ENCODE measurements at regions not wholly inside any gene's neighbourhood (a gene's known extent, or its start where the extent isn't known, plus 50 kb on each side); places are given as distances from the start of the nearest gene placed in this dataset.

DNA sequence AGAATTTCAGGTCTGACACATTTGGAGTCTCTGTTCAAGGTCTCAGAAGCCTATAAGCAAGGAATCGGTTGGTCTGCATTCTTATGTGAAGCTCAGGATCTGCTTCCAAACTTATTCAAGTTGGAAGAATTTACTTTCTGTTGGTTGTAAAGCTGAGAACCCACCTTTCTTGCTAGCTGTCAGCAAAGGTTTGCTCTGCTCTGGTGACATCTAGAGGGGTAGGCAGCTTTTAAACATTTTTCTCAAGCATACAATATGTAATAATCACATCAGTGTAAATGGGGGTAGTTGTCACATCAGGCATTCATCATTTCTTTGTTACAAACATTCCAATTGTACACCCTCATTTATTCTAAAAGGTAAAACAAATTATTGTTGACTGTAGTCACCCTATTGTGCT lies 935.2 kb downstream of the TRAM1L1 start:
- H3K27me3 Mint-ChIP-seq: no peaks in the 10 kb centered on the region

DNA sequence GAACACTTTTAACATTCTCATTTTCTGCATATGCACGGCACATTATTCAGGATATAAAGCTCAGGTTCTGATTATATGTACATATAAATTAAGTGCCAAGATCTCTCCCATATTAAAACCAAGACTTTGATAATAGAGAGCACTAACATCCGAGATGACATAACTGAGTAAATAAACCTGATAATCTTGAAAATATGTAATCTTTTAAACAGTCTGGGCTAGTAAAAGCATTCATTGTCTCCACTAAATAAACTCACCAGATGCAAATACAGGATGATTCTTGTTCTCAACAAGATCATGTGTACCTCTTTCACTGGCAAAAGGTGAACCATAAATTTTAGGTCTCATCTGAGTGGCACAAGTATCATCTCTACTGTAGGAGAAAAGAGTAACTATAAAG lies 942.2 kb downstream of the TRAM1L1 start:
- intact Hi-C loops (cut with micrococcal nuclease): no loop called here
- DNase-seq (no peak), ATAC-seq (ENCODE audit: low read depth) (no peak)
- TF ChIP-seq CTCF (IDR thresholded peaks at IDR 0.05): no peak
- CTCF ChIA-PET: no interaction called here
- no peaks in the 10 kb centered on the region for H3K27me3 Mint-ChIP-seq
- POLR2A ChIA-PET: no interaction called here
- no peaks in the 10 kb centered on the region for H3K4me1 Mint-ChIP-seq
- no peak overlapping the region for H3K4me3 Mint-ChIP-seq
- H3K27ac Mint-ChIP-seq: no peak overlapping the region
- H3K9me3 Mint-ChIP-seq: peaks cover 8% of the 10 kb centered on the region
- H3K36me3 Mint-ChIP-seq (ENCODE audit: low read depth): no peaks in the 10 kb centered on the region

More for the DNA sequence above, 935.2 kb downstream of the TRAM1L1 start:
- DNase-seq: no peak
- intact Hi-C loops (cut with micrococcal nuclease): no loop called here
- Mint-ChIP-seq H3K4me1 (no peaks in the 10 kb centered on the region), H3K36me3 (ENCODE audit: low read depth) (no peaks in the 10 kb centered on the region), H3K9me3 (peaks cover 3% of the 10 kb centered on the region), H3K4me3 (no peak overlapping the region), H3K27ac (no peak overlapping the region)
- no peak for ATAC-seq (ENCODE audit: low read depth)
- POLR2A ChIA-PET: no interaction called here
- TF ChIP-seq CTCF (IDR thresholded peaks at IDR 0.05): no peak
- CTCF ChIA-PET: no interaction called here

GRCh38 chr4:116132946-116133345 lies 952.4 kb downstream of the TRAM1L1 start:
- no peak overlapping the region for H3K4me3 Mint-ChIP-seq
- no peaks in the 10 kb centered on the region for H3K4me1 Mint-ChIP-seq
- no peaks in the 10 kb centered on the region for H3K36me3 Mint-ChIP-seq (ENCODE audit: low read depth)
- no peaks in the 10 kb centered on the region for H3K27me3 Mint-ChIP-seq
- TF ChIP-seq CTCF (IDR thresholded peaks at IDR 0.05): no peak
- ChIA-PET CTCF (no interaction called here), POLR2A (no interaction called here)
- DNase-seq (no peak), ATAC-seq (ENCODE audit: low read depth) (no peak)
- no peak overlapping the region for H3K27ac Mint-ChIP-seq
- no peaks in the 10 kb centered on the region for H3K9me3 Mint-ChIP-seq
- intact Hi-C loops (cut with micrococcal nuclease): no loop called here

DNA sequence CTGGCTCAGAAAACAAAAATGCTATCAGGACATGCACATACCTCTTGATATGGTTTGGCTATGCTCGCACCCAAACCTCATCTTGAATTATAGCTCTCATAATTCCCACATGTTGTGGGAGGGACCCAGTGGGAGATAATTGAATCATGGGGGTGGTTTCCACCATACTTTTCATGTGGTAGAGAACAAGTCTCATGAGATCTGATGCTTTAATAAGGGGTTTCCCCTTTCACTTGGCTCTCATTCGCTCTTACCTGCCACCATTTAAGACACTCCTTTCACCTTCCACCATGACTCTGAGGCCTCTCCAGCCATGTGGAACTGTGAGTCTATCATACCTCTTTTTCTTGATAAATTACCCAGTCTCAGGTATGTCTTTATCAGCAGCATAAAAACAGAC lies 958.6 kb downstream of the TRAM1L1 start:
- H3K4me1 Mint-ChIP-seq: no peaks in the 10 kb centered on the region
- intact Hi-C loops (cut with micrococcal nuclease): no loop called here
- POLR2A ChIA-PET: no interaction called here

GRCh38 chr4:116122124-116122523 lies 963.3 kb downstream of the TRAM1L1 start:
- H3K4me1 Mint-ChIP-seq: no peaks in the 10 kb centered on the region
- H3K9me3 Mint-ChIP-seq: peaks cover 1% of the 10 kb centered on the region
- no peaks in the 10 kb centered on the region for H3K36me3 Mint-ChIP-seq (ENCODE audit: low read depth)
- TF ChIP-seq CTCF (IDR thresholded peaks at IDR 0.05): no peak
- POLR2A ChIA-PET: no interaction called here
- DNase-seq (no peak), ATAC-seq (ENCODE audit: low read depth) (no peak)
- no peak overlapping the region for H3K4me3 Mint-ChIP-seq
- CTCF ChIA-PET: no interaction called here
- H3K27me3 Mint-ChIP-seq: no peaks in the 10 kb centered on the region
- H3K27ac Mint-ChIP-seq: no peak overlapping the region
- intact Hi-C loops (cut with micrococcal nuclease): no loop called here

More for the DNA sequence above, 958.6 kb downstream of the TRAM1L1 start:
- H3K36me3 Mint-ChIP-seq (ENCODE audit: low read depth): no peaks in the 10 kb centered on the region
- CTCF ChIA-PET: no interaction called here
- no peak for ATAC-seq (ENCODE audit: low read depth)
- peaks cover 1% of the 10 kb centered on the region for H3K9me3 Mint-ChIP-seq
- no peak for TF ChIP-seq CTCF (IDR thresholded peaks at IDR 0.05)
- DNase-seq: no peak
- H3K4me3 Mint-ChIP-seq: no peak overlapping the region
- H3K27me3 Mint-ChIP-seq: no peaks in the 10 kb centered on the region
- no peak overlapping the region for H3K27ac Mint-ChIP-seq
